Urinary bladder (tissue), 3 donors: ENCODE measurements at regions not wholly inside any gene's neighbourhood (a gene's known extent, or its start where the extent isn't known, plus 50 kb on each side); places are given as distances from the start of the nearest gene placed in this dataset.

Source experiments
- DNase-seq: peaks from one replicate; pipeline ENCODE4 v3.0.0-alpha.2; 2015; ENCODE audit errors: extremely low spot score
- H3K27ac ChIP-seq: one replicate; pipeline ENCODE4 v1.5.1; 2013; ENCODE audit warnings: low read depth, mild to moderate bottlenecking, moderate library complexity
- H3K36me3 ChIP-seq: one replicate; pipeline ENCODE4 v1.6.1; 2013; ENCODE audit warnings: mild to moderate bottlenecking, moderate library complexity; ENCODE audit not compliant: insufficient read depth
- H3K4me1 ChIP-seq: one replicate; pipeline ENCODE4 v1.6.1; 2013; ENCODE audit warnings: mild to moderate bottlenecking, moderate library complexity; ENCODE audit not compliant: insufficient read depth
- H3K4me3 ChIP-seq: one replicate; pipeline ENCODE4 v1.5.1; 2013; ENCODE audit warnings: low read depth, low read length
- WGBS: extraction: QIAGEN DNeasy Blood & Tissue Kit; methylation state at CpG from one replicate; pipeline ENCODE4 v1.1.7; 2013; 5-methylcytosine and 5-hydroxymethylcytosine counted together
- donor health status: healthy with polysubstance abuse.
- donor health status: healthy.

- Histone ChIP-seq H3K36me3 (no peaks in the 10 kb centered on the region), H3K4me1 (no peaks in the 10 kb centered on the region), H3K27ac (no peak overlapping the region), H3K4me3 (no peak overlapping the region)
- no peak for DNase-seq
- 72% methylated on average over 4 of the region's 4 CpGs for WGBS
Measured at GRCh38 chr10:83371696-83372490, 767.4 kb upstream of the GHITM start.

- no peak overlapping the region for H3K4me3 ChIP-seq
- no peaks in the 10 kb centered on the region for H3K4me1 ChIP-seq
- H3K36me3 ChIP-seq = no peaks in the 10 kb centered on the region
- DNase-seq = no peak
- WGBS = 65% methylated on average over 2 of the region's 2 CpGs
- no peak overlapping the region for H3K27ac ChIP-seq
Measured at GRCh38 chr10:83372646-83373045, 766.7 kb upstream of the GHITM start.

- H3K4me1 ChIP-seq = no peaks in the 10 kb centered on the region
- no peak overlapping the region for H3K4me3 ChIP-seq
- H3K36me3 ChIP-seq = no peaks in the 10 kb centered on the region
- DNase-seq = no peak
- no peak overlapping the region for H3K27ac ChIP-seq
- WGBS = 85% methylated on average over 2 of the region's 2 CpGs
Measured at GRCh38 chr10:83373671-83374070, 765.6 kb upstream of the GHITM start.

- H3K27ac ChIP-seq = no peak overlapping the region
- H3K36me3 ChIP-seq = no peaks in the 10 kb centered on the region
- H3K4me3 ChIP-seq = no peak overlapping the region
- DNase-seq = no peak
- no peaks in the 10 kb centered on the region for H3K4me1 ChIP-seq
Measured at GRCh38 chr10:83374741-83375140, 764.6 kb upstream of the GHITM start.

GRCh38 chr10:83375274-83375673, 764.0 kb upstream of the GHITM start:
- Histone ChIP-seq H3K27ac (no peak overlapping the region), H3K36me3 (no peaks in the 10 kb centered on the region), H3K4me1 (no peaks in the 10 kb centered on the region), H3K4me3 (no peak overlapping the region)
- WGBS = 49% methylated on average over 2 of the region's 2 CpGs
- no peak for DNase-seq

- Histone ChIP-seq H3K27ac (no peak overlapping the region), H3K4me3 (no peak overlapping the region), H3K4me1 (no peaks in the 10 kb centered on the region), H3K36me3 (no peaks in the 10 kb centered on the region)
- DNase-seq = no peak
- 96% methylated on average over 1 of the region's 1 CpG for WGBS
Measured at GRCh38 chr10:83397806-83398205, 741.5 kb upstream of the GHITM start.

GRCh38 chr10:83410570-83410969, 728.7 kb upstream of the GHITM start:
- WGBS = 86% methylated on average over 2 of the region's 2 CpGs
- no peak overlapping the region for H3K27ac ChIP-seq
- no peak overlapping the region for H3K4me3 ChIP-seq
- H3K36me3 ChIP-seq = no peaks in the 10 kb centered on the region
- DNase-seq = no peak
- no peaks in the 10 kb centered on the region for H3K4me1 ChIP-seq

GRCh38 chr10:83425306-83425705, 714.0 kb upstream of the GHITM start:
- DNase-seq = no peak
- Histone ChIP-seq H3K4me3 (no peak overlapping the region), H3K36me3 (no peaks in the 10 kb centered on the region), H3K4me1 (no peaks in the 10 kb centered on the region), H3K27ac (no peak overlapping the region)
- WGBS = 82% methylated on average over 2 of the region's 2 CpGs

- no peak overlapping the region for H3K4me3 ChIP-seq
- WGBS = 71% methylated on average over 4 of the region's 4 CpGs
- H3K27ac ChIP-seq = no peak overlapping the region
- H3K36me3 ChIP-seq = no peaks in the 10 kb centered on the region
- no peak for DNase-seq
- no peaks in the 10 kb centered on the region for H3K4me1 ChIP-seq
Measured at GRCh38 chr10:83427101-83427500, 712.2 kb upstream of the GHITM start.

GRCh38 chr10:83432261-83433045, 706.9 kb upstream of the GHITM start:
- Histone ChIP-seq H3K36me3 (no peaks in the 10 kb centered on the region), H3K27ac (no peak overlapping the region), H3K4me1 (no peaks in the 10 kb centered on the region), H3K4me3 (no peak overlapping the region)
- no peak for DNase-seq
- 84% methylated on average over 8 of the region's 8 CpGs for WGBS

GRCh38 chr10:83433705-83434104, 705.6 kb upstream of the GHITM start:
- Histone ChIP-seq H3K4me3 (no peak overlapping the region), H3K27ac (no peak overlapping the region), H3K36me3 (no peaks in the 10 kb centered on the region), H3K4me1 (no peaks in the 10 kb centered on the region)
- DNase-seq = no peak
- 69% methylated on average over 4 of the region's 4 CpGs for WGBS

- Histone ChIP-seq H3K36me3 (no peaks in the 10 kb centered on the region), H3K4me1 (no peaks in the 10 kb centered on the region), H3K4me3 (no peak overlapping the region), H3K27ac (no peak overlapping the region)
- WGBS = 100% methylated on average over 1 of the region's 1 CpG
- DNase-seq = no peak
Measured at GRCh38 chr10:83448013-83448412, 691.3 kb upstream of the GHITM start.

- no peaks in the 10 kb centered on the region for H3K36me3 ChIP-seq
- 93% methylated on average over 13 of the region's 13 CpGs for WGBS
- DNase-seq = no peak
Measured at GRCh38 chr10:83458611-83459010, 680.7 kb upstream of the GHITM start.

GRCh38 chr10:83459124-83459523, 680.2 kb upstream of the GHITM start:
- Histone ChIP-seq H3K27ac (no peak overlapping the region), H3K4me3 (no peak overlapping the region), H3K36me3 (no peaks in the 10 kb centered on the region), H3K4me1 (no peaks in the 10 kb centered on the region)
- WGBS = 94% methylated on average over 7 of the region's 7 CpGs
- no peak for DNase-seq

More at GRCh38 chr10:83458611-83459010, 680.7 kb upstream of the GHITM start:
- no peaks in the 10 kb centered on the region for H3K4me1 ChIP-seq
- H3K4me3 ChIP-seq = no peak overlapping the region
- H3K27ac ChIP-seq = no peak overlapping the region
